ENCODE measurements at regions not wholly inside any gene's neighbourhood (a gene's known extent, or its start where the extent isn't known, plus 50 kb on each side); places are given as distances from the start of the nearest gene placed in this dataset.

GRCh38 chr13:47418206-47418920, 521.5 kb upstream of the HTR2A start:
- no peak for DNase-seq

GRCh38 chr13:47417485-47417884, 520.6 kb upstream of the HTR2A start:
- no peak for DNase-seq

- no peak for DNase-seq
Observed at GRCh38 chr13:47415048-47415447, 518.2 kb upstream of the HTR2A start.

- DNase-seq, result no peak
Observed at GRCh38 chr13:47413526-47413925, 516.7 kb upstream of the HTR2A start.

- no peak for DNase-seq
Observed at GRCh38 chr13:47413112-47413511, 516.3 kb upstream of the HTR2A start.

GRCh38 chr13:47409778-47410177, 512.9 kb upstream of the HTR2A start:
- no peak for DNase-seq

- no peak for DNase-seq
Observed at GRCh38 chr13:47408546-47409319, 511.9 kb upstream of the HTR2A start.

- DNase-seq, result no peak
Observed at GRCh38 chr13:47407808-47408207, 511.0 kb upstream of the HTR2A start.

- DNase-seq, result no peak
Observed at GRCh38 chr13:47399599-47399998, 502.7 kb upstream of the HTR2A start.

GRCh38 chr13:47397739-47398138, 500.9 kb upstream of the HTR2A start:
- DNase-seq, result no peak

- no peak for DNase-seq
Observed at GRCh38 chr13:47396915-47397314, 500.1 kb upstream of the HTR2A start.

GRCh38 chr13:47374741-47375140, 477.9 kb upstream of the HTR2A start:
- no peak for DNase-seq

- no peak for DNase-seq
Observed at GRCh38 chr13:47372751-47373150, 475.9 kb upstream of the HTR2A start.

GRCh38 chr13:47351798-47352197, 454.9 kb upstream of the HTR2A start:
- no peak for DNase-seq

- no peak for DNase-seq
Observed at GRCh38 chr13:47350334-47351124, 453.7 kb upstream of the HTR2A start.

- no peak for DNase-seq
Observed at GRCh38 chr13:47349211-47349610, 452.4 kb upstream of the HTR2A start.

GRCh38 chr13:47337781-47338507, 441.1 kb upstream of the HTR2A start:
- no peak for DNase-seq

GRCh38 chr13:47334173-47334572, 437.3 kb upstream of the HTR2A start:
- DNase-seq, result no peak

GRCh38 chr13:47332149-47332548, 435.3 kb upstream of the HTR2A start:
- DNase-seq, result no peak

- DNase-seq, result no peak
Observed at GRCh38 chr13:47330031-47330430, 433.2 kb upstream of the HTR2A start.

GRCh38 chr13:47327861-47328260, 431.0 kb upstream of the HTR2A start:
- DNase-seq, result no peak

- no peak for DNase-seq
Observed at GRCh38 chr13:47326061-47326460, 429.2 kb upstream of the HTR2A start.

- no peak for DNase-seq
Observed at GRCh38 chr13:47317356-47317755, 420.5 kb upstream of the HTR2A start.
